Lower leg skin (tissue), 4 donors: ENCODE measurements at regions not wholly inside any gene's neighbourhood (a gene's known extent, or its start where the extent isn't known, plus 50 kb on each side); places are given as distances from the start of the nearest gene placed in this dataset.

Source experiments
- DNase-seq, 2 donors: peaks; one replicate each; pipeline ENCODE4 v3.0.0-alpha.2; 2019; ENCODE audit warnings: low spot score in 2 of 2
- H3K4me3 ChIP-seq: fragments of 200-600 bp; sonication (generic); 2 replicates; pipeline ENCODE4 v1.5.1; 2017; ENCODE audit warnings: mild to moderate bottlenecking, low read depth; ENCODE audit not compliant: poor library complexity, severe bottlenecking
- CTCF ChIP-seq, 3 donors: fragments of 450-650 bp; IDR thresholded peaks; one replicate each; pipeline ENCODE4 v1.5.1; 2016; ENCODE audit warnings: antibody characterized with exemption in 3 of 3, mild to moderate bottlenecking in 3 of 3, moderate library complexity in 2 of 3
- POLR2A ChIP-seq, 2 donors: fragments of 450-650 bp; IDR thresholded peaks; one replicate each; pipeline ENCODE4 v1.6.1; 2016 to 2017; ENCODE audit warnings: antibody characterized with exemption in 2 of 2, mild to moderate bottlenecking in 1 of 2, moderate library complexity in 1 of 2
- WGBS, 2 donors: methylation state at CpG; one replicate each; pipeline ENCODE4 v1.1.5; 2018; 5-methylcytosine and 5-hydroxymethylcytosine counted together
- intact Hi-C: fragments of 100-400 bp; cut with DNase I; formaldehyde crosslinking; loops from one replicate; pipeline ENCODE4 v1.15.0; 2023; ENCODE audit warnings: low total_unique reads

GRCh38 chr13:55566334-55566733 is 1574.4 kb upstream of the PRR20A start:
- WGBS, 2 donors, result 84 to 88% methylated on average over 2 of the region's 2 CpGs

GRCh38 chr13:55566779-55567178 is 1573.9 kb upstream of the PRR20A start:
- 72 to 76% methylated on average over 3 of the region's 3 CpGs for WGBS, 2 donors

More at GRCh38 chr13:55566334-55566733, 1574.4 kb upstream of the PRR20A start:
- intact Hi-C loops, result no loop called here
- no peak for DNase-seq
- no peak for TF ChIP-seq CTCF (IDR thresholded peaks at IDR 0.05)
- no peak for TF ChIP-seq POLR2A (IDR thresholded peaks at IDR 0.05)
- H3K4me3 ChIP-seq, result no peak overlapping the region

GRCh38 chr13:55567721-55568625 is 1572.7 kb upstream of the PRR20A start:
- WGBS, 2 donors, result 77% methylated on average over 5 of the region's 5 CpGs
- intact Hi-C loops, result no loop called here
- TF ChIP-seq POLR2A (IDR thresholded peaks at IDR 0.05) (no peak), CTCF (IDR thresholded peaks at IDR 0.05) (no peak)
- H3K4me3 ChIP-seq, result no peak overlapping the region
- DNase-seq, result no peak

More at GRCh38 chr13:55566779-55567178, 1573.9 kb upstream of the PRR20A start:
- no peak for DNase-seq
- TF ChIP-seq CTCF (IDR thresholded peaks at IDR 0.05) (no peak), POLR2A (IDR thresholded peaks at IDR 0.05) (no peak)
- H3K4me3 ChIP-seq, result no peak overlapping the region
- intact Hi-C loops, result no loop called here

- DNase-seq, result no peak
- intact Hi-C loops, result no loop called here
- TF ChIP-seq CTCF (IDR thresholded peaks at IDR 0.05), result no peak
- TF ChIP-seq POLR2A (IDR thresholded peaks at IDR 0.05), result no peak
- no peak overlapping the region for H3K4me3 ChIP-seq
Observed at GRCh38 chr13:55569082-55569481, 1571.6 kb upstream of the PRR20A start.

GRCh38 chr13:55569514-55569913 is 1571.2 kb upstream of the PRR20A start:
- intact Hi-C loops, result no loop called here

More at GRCh38 chr13:55569514-55569913, 1571.2 kb upstream of the PRR20A start:
- no peak for TF ChIP-seq CTCF (IDR thresholded peaks at IDR 0.05)
- TF ChIP-seq POLR2A (IDR thresholded peaks at IDR 0.05), result no peak
- DNase-seq, result no peak
- H3K4me3 ChIP-seq, result no peak overlapping the region
